Activated CD4-positive, alpha-beta T cell treated with anti-CD3 and anti-CD28 coated beads, Interleukin-2, amount 50 U/mL, for 24 hours (primary cell): ENCODE measurements at regions not wholly inside any gene's neighbourhood (a gene's known extent, or its start where the extent isn't known, plus 50 kb on each side); places are given as distances from the start of the nearest gene placed in this dataset.
"Not testable (repeated sequence)": the region's sequence is repeated elsewhere in the genome, so short reads cannot be mapped to it uniquely, and the experiment has no call there.

Experiments used
- DNase-seq, 2 donors: peaks; one replicate each; pipeline ENCODE4 v3.0.0-alpha.2; 2020; ENCODE audit warnings: low read depth in 1 of 2, low spot score in 1 of 2

GRCh38 chr12:131471271-131471905 is 239.5 kb upstream of the SFSWAP start:
- DNase-seq = no peak

GRCh38 chr12:131471946-131472732 is 238.8 kb upstream of the SFSWAP start:
- DNase-seq = no peak

GRCh38 chr12:131473261-131473660 is 237.6 kb upstream of the SFSWAP start:
- DNase-seq = no peak

DNA sequence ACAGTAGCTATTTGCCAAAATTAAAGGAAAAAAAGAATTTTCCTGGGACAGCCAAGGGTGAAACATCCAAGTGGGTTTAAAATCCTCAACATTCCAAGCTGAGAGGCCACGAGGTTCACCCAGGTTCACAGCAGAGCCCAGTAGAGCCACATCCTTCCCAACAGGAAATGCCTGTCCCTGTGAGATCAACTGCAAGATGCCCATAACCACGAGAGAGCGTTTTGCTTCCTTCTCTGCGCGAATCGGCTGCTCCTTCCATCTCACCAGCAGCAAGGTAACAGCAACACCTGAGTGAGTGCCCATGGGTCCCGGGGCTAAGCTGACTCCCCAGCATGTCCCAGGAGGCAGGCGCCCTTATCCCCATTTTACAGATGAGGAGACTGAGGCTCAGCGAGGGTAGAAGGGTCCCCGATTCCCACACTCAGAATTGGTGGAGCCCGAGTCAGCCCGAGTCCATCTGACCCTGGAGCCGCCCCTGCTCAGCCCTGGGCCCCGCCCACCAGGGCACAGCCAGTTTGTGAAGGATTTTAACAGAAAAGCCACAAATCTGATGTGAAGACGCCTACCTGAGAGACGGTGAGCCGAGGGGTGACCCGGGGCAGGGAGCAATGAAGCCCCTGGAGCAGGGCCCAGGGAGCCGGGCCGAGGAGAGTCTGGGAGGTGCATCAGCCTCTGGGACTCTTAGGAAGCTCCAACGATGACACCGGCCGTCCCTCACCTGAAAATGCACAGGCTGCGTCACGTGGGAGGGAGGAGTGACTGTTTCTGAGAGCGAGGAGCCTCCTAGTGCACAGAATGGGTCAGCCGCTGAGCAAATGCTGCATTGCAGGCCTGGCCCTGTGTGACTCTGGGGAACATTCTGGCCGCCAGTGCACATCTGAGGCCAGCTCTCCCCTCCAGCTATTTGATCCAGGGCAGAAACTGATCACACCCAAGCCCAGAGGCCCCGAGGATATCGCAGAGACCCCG is 236.9 kb upstream of the SFSWAP start:
- DNase-seq = no peak

- not testable (repeated sequence) for DNase-seq
Observed at GRCh38 chr12:131475012-131475411, 235.9 kb upstream of the SFSWAP start.

GRCh38 chr12:131477613-131478012 is 233.3 kb upstream of the SFSWAP start:
- DNase-seq = no peak

- no peak for DNase-seq
Observed at GRCh38 chr12:131478468-131478867, 232.4 kb upstream of the SFSWAP start.

- no peak for DNase-seq
Observed at GRCh38 chr12:131482199-131482598, 228.7 kb upstream of the SFSWAP start.

- no peak for DNase-seq
Observed at GRCh38 chr12:131482686-131483085, 228.2 kb upstream of the SFSWAP start.

DNA sequence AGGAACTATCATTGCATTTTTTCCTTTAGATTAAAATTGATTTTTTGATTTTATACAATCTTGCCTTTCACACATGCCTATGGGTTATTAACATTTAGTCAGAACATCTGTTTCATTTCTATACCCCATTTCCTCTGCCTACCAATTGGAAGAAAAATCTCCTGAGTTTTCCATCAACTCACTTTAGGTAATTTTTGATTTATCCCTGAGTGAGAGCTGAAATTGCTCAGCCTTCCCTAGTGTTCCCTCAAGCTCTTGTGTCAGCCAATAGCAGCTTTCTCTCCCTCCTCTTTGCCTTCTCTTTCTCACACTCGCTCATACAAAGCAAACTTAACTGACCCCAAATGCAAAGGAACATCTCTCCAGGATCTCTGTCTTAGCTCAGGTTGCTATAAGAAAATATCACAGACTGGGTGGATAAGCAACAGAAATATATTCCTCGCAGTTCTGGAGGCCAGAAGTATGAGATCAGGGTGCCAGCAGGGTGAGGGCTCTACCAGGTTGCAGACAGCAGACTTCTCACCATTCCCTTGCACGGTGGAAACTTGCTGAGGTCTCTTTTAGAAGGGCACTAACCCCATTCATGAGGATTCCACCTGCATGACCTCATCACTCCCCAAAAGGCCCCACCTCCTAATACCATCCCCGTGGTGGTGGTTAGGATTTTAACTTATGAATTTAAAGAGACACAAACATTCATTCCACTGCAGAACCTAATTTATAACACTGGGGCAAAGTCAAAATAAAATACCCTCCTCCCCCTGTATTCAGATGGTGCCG is 224.2 kb upstream of the SFSWAP start:
- no peak for DNase-seq

GRCh38 chr12:131487388-131488124 is 223.3 kb upstream of the SFSWAP start:
- no peak for DNase-seq

GRCh38 chr12:131489718-131490117 is 221.2 kb upstream of the SFSWAP start:
- no peak for DNase-seq

GRCh38 chr12:131491155-131491554 is 219.7 kb upstream of the SFSWAP start:
- DNase-seq = no peak

DNA sequence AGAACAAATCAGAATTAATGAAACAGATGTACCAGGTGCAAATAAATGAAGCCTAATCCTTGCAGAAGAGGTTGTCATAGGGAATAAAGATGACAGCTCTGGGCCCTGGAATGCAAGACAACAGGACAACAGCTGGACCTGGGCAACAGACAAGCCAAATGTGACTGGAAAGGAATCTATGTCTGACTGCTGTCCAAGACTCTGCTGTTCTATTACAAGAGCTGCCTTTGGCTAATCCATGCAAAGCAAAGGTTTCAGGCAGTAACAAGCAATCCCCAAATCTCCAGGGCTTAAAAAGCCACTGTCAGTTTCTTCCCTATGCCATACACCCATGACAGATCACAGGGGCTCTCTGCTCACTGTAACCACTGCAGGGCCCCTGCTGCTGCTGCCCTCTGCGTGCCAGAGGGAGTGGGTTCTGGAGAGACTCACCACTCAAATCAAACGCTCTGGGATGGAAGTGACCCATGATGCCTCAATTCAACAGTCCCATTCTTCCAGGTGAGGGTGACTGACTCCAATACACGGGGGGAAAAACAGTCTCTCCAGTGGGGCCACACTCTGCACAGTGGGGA is 218.9 kb upstream of the SFSWAP start:
- no peak for DNase-seq

GRCh38 chr12:131493068-131493826 is 217.6 kb upstream of the SFSWAP start:
- DNase-seq = no peak

- DNase-seq = no peak
Observed at GRCh38 chr12:131494216-131494615, 216.7 kb upstream of the SFSWAP start.

- no peak for DNase-seq
Observed at GRCh38 chr12:131494741-131495524, 216.0 kb upstream of the SFSWAP start.

DNA sequence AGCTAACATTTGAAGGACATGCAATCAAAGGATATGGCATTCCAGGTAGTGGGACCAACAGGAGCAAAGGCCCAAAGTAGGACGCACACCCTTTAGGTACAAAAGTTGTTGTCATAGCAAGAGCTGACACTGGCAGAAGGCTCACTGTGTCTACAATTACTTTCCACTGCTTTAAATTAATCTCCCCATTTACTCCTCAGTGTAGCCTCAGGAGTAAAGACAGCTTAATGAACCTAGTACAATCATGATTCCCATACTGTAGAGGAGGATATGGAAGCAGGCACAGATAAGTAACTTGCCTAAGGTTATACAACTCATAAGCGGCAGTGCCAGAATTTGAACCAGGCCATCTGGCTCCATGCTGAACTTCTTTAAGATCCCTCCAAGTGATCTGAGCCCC is 212.9 kb upstream of the SFSWAP start:
- no peak for DNase-seq
